ENCODE measurements at regions not wholly inside any gene's neighbourhood (a gene's known extent, or its start where the extent isn't known, plus 50 kb on each side); places are given as distances from the start of the nearest gene placed in this dataset.

GRCh38 chr15:87408902-87409301, 847.6 kb downstream of the NTRK3 start:
- H3K9me3 ChIP-seq (ENCODE audit: control insufficient read depth in 1 of 2, insufficient read depth in 1 of 2, low read length in 2 of 2) = no peaks in the 10 kb centered on the region
- TF ChIP-seq, protein P1, sequence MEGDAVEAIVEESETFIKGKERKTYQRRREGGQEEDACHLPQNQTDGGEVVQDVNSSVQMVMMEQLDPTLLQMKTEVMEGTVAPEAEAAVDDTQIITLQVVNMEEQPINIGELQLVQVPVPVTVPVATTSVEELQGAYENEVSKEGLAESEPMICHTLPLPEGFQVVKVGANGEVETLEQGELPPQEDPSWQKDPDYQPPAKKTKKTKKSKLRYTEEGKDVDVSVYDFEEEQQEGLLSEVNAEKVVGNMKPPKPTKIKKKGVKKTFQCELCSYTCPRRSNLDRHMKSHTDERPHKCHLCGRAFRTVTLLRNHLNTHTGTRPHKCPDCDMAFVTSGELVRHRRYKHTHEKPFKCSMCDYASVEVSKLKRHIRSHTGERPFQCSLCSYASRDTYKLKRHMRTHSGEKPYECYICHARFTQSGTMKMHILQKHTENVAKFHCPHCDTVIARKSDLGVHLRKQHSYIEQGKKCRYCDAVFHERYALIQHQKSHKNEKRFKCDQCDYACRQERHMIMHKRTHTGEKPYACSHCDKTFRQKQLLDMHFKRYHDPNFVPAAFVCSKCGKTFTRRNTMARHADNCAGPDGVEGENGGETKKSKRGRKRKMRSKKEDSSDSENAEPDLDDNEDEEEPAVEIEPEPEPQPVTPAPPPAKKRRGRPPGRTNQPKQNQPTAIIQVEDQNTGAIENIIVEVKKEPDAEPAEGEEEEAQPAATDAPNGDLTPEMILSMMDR (IDR thresholded peaks at IDR 0.05) = no peak
- no peaks in the 10 kb centered on the region for H3K4me1 ChIP-seq (ENCODE audit: insufficient read depth, low read length)
- ATAC-seq (ENCODE audit: poor library complexity) (no peak), DNase-seq (no peak)
- intact Hi-C loops (cut with DNase I, micrococcal nuclease) = no loop called here
- Mint-ChIP-seq H3K27me3 (no peaks in the 10 kb centered on the region), H3K9me3 (peaks cover 2% of the 10 kb centered on the region), H3K4me1 (ENCODE audit: low read depth) (no peaks in the 10 kb centered on the region), H3K36me3 (ENCODE audit: low read depth) (no peaks in the 10 kb centered on the region), H3K4me3 (no peak overlapping the region), H3K27ac (no peak overlapping the region)
- H3K27ac ChIP-seq (ENCODE audit: low read depth in 1 of 2, low read length in 2 of 2) = no peak overlapping the region
- H3K4me3 ChIP-seq (ENCODE audit: low read length) = no peak overlapping the region
- H3K27me3 ChIP-seq (ENCODE audit: control insufficient read depth in 1 of 2, insufficient read depth in 2 of 2, low read length in 2 of 2) = no peaks in the 10 kb centered on the region
- no peaks in the 10 kb centered on the region for H3K36me3 ChIP-seq (ENCODE audit: insufficient read depth, low read length)
- CTCF ChIA-PET = no interaction called here
- POLR2A ChIA-PET = no interaction called here

GRCh38 chr15:87403973-87404372, 852.6 kb downstream of the NTRK3 start:
- Histone ChIP-seq H3K9me3 (ENCODE audit: control insufficient read depth in 1 of 2, insufficient read depth in 1 of 2, low read length in 2 of 2) (no peaks in the 10 kb centered on the region), H3K27ac (ENCODE audit: low read depth in 1 of 2, low read length in 2 of 2) (no peak overlapping the region), H3K4me3 (ENCODE audit: low read length) (no peak overlapping the region), H3K27me3 (ENCODE audit: control insufficient read depth in 1 of 2, insufficient read depth in 2 of 2, low read length in 2 of 2) (no peaks in the 10 kb centered on the region), H3K36me3 (ENCODE audit: insufficient read depth, low read length) (no peaks in the 10 kb centered on the region), H3K4me1 (ENCODE audit: insufficient read depth, low read length) (no peaks in the 10 kb centered on the region)
- DNase-seq = no peak
- Mint-ChIP-seq H3K36me3 (ENCODE audit: low read depth) (no peaks in the 10 kb centered on the region), H3K4me1 (ENCODE audit: low read depth) (no peaks in the 10 kb centered on the region), H3K4me3 (no peak overlapping the region), H3K9me3 (peaks cover 2% of the 10 kb centered on the region), H3K27me3 (no peaks in the 10 kb centered on the region), H3K27ac (no peak overlapping the region)
- intact Hi-C loops (cut with DNase I, micrococcal nuclease) = no loop called here
- POLR2A ChIA-PET = no interaction called here
- no peak for ATAC-seq (ENCODE audit: poor library complexity)
- CTCF ChIA-PET = no interaction called here
- TF ChIP-seq, protein P1 (IDR thresholded peaks at IDR 0.05) = no peak

DNA sequence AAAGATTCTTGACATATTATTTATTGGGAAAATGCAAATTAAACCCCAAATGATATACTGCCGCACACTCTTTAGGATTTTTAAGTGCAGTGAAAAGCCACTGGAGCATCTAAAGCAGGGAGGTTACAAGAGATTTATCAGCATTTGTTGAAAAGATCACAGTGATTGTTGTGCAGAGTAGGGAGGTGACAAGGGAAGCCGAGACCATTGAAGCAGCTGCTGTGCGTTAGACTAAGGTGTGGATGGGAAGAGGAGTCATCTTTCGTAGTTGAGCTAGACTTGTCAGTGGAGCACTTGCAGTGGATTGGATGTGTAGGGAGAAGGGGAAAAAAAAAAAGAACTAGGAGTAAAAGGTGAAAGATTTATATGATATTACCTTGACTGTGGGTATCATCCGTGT, 854.6 kb downstream of the NTRK3 start:
- Mint-ChIP-seq H3K4me3 (no peak overlapping the region), H3K27ac (no peak overlapping the region), H3K27me3 (no peaks in the 10 kb centered on the region), H3K36me3 (ENCODE audit: low read depth) (no peaks in the 10 kb centered on the region), H3K4me1 (ENCODE audit: low read depth) (no peaks in the 10 kb centered on the region), H3K9me3 (peaks cover 2% of the 10 kb centered on the region)
- Histone ChIP-seq H3K9me3 (ENCODE audit: control insufficient read depth in 1 of 2, insufficient read depth in 1 of 2, low read length in 2 of 2) (no peaks in the 10 kb centered on the region), H3K36me3 (ENCODE audit: insufficient read depth, low read length) (no peaks in the 10 kb centered on the region), H3K27ac (ENCODE audit: low read depth in 1 of 2, low read length in 2 of 2) (no peak overlapping the region), H3K4me3 (ENCODE audit: low read length) (no peak overlapping the region), H3K4me1 (ENCODE audit: insufficient read depth, low read length) (no peaks in the 10 kb centered on the region), H3K27me3 (ENCODE audit: control insufficient read depth in 1 of 2, insufficient read depth in 2 of 2, low read length in 2 of 2) (no peaks in the 10 kb centered on the region)
- intact Hi-C loops (cut with DNase I, micrococcal nuclease) = no loop called here
- ATAC-seq (ENCODE audit: poor library complexity) (no peak), DNase-seq (no peak)
- TF ChIP-seq, protein P1 (IDR thresholded peaks at IDR 0.05) = no peak
- ChIA-PET CTCF (no interaction called here), POLR2A (no interaction called here)

All from CD4-positive, alpha-beta T cell (primary cell).